GM12873 (cell line): ENCODE measurements at regions not wholly inside any gene's neighbourhood (a gene's known extent, or its start where the extent isn't known, plus 50 kb on each side); places are given as distances from the start of the nearest gene placed in this dataset.

ENCODE experiments used
- TF ChIP-seq, protein P1 (sequence below): IDR thresholded peaks from 2 replicates; pipeline ENCODE4 v1.5.1; 2012; ENCODE audit warnings: low read depth, mild to moderate bottlenecking, moderate library complexity, low read length, control low read depth; ENCODE audit not compliant: insufficient read depth; ENCODE audit errors: missing control alignments

DNA sequence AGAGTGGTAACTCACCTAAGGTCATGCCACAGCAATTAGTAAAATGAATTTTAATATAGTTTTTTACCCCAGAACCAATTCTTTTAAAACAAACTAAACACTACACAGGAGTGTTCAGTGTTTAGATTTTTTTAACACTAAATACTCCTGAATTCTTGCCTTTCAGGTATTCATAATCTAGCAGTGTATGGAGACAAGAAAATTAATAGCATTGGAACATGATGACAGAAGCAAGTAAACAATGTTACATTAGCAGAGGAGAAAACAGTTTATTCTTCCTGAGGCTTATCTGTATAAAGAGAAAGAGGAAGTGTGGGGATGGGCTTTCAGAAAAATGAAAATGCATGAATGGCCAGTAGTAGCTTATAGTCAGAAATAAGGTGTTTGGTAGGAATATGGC lies 222.1 kb upstream of the FAT3 start:
- TF ChIP-seq, protein P1, sequence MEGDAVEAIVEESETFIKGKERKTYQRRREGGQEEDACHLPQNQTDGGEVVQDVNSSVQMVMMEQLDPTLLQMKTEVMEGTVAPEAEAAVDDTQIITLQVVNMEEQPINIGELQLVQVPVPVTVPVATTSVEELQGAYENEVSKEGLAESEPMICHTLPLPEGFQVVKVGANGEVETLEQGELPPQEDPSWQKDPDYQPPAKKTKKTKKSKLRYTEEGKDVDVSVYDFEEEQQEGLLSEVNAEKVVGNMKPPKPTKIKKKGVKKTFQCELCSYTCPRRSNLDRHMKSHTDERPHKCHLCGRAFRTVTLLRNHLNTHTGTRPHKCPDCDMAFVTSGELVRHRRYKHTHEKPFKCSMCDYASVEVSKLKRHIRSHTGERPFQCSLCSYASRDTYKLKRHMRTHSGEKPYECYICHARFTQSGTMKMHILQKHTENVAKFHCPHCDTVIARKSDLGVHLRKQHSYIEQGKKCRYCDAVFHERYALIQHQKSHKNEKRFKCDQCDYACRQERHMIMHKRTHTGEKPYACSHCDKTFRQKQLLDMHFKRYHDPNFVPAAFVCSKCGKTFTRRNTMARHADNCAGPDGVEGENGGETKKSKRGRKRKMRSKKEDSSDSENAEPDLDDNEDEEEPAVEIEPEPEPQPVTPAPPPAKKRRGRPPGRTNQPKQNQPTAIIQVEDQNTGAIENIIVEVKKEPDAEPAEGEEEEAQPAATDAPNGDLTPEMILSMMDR = no peak

DNA sequence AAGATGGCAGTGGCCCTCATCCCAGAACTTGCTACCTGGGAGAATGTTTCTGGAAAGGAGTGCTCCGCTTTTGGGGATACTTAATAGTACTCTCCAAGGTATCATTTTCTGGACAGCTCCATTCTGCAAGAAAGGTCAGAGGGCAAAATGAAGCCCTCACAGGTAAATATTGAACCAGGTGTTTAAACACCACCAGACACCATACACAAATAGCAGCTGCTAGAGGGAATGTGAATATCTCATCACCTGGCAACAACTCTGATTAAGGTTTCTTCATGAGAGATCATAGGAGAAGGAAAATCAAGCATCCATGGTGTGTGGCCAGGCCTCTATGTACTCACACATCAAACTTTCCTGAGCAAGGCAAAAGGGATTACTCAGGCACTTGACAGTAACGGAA lies 226.1 kb upstream of the FAT3 start:
- TF ChIP-seq, protein P1 = no peak

DNA sequence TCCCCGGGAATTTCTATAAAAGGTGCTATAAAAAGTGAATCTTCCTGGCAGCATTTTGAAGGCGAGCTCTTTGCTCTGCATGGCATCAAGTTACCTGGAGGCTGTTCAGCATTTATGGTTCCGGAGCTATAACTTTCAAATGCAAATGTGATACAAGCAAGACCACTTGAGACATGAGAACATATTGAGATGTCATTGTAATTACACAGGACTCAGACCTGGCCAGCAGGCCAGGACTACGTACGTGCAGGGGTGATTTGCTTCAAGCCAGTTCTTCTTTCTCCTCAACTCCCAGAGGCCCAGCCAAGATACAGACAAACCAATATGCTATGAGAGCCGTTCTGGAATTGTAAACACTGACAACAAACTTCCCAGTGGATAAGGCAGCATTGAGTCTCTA lies 227.4 kb upstream of the FAT3 start:
- TF ChIP-seq, protein P1 = no peak

DNA sequence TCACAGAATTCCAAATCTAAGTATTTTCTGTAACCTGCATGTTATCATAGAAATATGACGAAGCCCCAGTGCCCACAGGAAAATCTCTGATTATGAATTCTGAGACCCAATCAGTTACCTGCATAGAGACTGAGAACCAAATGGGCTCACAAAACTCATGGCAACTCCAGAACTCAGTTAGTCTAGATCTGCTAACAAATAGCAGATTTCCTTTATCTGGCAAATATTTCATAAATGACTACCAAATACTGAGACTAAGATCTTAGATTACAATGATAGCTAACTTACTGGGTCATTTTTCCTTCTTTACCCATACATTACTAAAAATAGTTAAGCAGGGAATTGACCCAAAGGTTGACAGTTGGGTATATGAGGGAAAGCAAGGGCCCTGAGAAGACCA lies 228.1 kb upstream of the FAT3 start:
- TF ChIP-seq, protein P1 = no peak

DNA sequence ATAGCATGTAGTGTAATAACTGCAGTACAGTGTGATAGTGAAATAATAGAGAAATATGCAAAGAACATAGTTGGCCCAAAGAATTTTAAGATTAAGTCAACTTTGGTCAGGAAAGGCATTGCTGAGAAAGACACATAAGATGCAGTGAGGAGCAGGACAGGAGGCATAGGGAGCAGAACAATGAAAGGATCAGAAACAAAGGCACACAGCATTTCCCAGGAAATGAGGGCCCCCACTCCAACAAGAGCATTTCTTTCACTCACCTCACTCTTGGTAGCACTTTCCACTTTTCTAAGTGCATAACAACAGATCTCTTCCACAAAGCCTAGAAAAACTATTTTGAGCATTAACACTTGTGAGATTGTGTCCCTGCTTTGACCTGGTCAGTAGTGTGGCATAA lies 238.4 kb upstream of the FAT3 start:
- TF ChIP-seq, protein P1 = no peak

DNA sequence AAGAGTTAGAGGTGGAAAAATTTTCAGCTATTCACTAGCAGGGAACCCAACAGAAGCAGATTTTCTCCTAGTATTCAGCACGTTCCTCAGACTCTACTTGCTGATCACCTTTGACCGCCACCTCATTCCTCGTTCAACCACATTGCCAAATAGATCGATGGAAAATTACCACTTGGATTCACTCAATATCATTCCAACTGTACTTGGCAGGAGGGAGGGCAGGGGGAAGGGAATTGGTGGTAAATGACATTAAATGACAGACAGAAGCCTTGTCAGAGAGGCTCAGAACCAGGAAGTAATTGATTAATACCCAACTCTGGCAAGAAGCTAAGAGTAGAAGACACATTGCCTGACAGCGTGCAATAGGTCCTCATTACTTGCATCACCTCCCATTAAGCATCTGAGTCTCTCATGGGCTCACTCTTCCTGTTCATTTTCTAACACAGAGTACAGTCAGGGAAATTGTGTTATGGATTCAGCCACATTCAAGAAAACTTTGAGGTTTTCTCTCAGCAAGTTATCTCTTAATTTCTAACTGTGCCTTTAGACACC lies 240.5 kb upstream of the FAT3 start:
- TF ChIP-seq, protein P1 = no peak

DNA sequence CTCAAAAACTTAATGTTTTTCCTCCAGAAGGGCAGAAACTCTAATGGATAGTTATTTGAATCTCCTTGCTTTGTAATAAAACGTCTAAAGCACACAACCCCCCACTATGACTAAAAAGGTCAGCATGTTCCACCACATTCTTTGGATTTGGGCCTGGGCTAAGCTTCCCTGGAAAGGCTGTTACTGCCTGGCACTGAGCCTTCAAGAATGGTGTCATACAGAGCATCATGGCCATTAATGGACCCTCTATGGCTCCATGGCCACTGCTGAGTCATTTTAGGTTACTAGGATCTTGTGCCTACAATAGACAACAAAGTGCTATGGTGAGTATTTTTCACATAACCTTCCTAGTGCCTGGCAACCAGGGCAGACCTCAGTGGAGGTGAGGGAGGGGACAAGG lies 242.6 kb upstream of the FAT3 start:
- TF ChIP-seq, protein P1 = no peak

DNA sequence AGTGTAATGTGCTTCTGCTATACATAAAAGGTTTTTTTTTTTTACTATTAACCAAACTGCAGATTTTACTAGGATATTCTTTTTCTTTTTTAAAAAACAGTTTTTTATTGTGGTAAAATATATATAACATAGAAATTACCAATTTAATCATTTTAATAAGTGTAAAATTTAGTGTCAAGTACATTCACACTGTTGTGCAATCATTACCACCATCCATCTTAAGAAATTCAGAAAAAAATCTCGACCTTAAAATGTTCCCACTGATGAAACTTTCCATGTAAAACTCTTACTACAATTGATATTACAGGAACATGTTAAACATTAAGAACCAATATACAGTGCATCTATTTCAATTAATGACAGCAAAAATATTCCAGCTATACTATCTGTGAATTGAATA lies 244.8 kb upstream of the FAT3 start:
- TF ChIP-seq, protein P1 = no peak
